Activated naive CD4-positive, alpha-beta T cell treated with anti-CD3 and anti-CD28 coated beads for 36 hours (primary cell): ENCODE measurements at regions not wholly inside any gene's neighbourhood (a gene's known extent, or its start where the extent isn't known, plus 50 kb on each side); places are given as distances from the start of the nearest gene placed in this dataset.

ENCODE experiments used
- CTCF ChIA-PET: fragments of 350-600 bp; sonication (Branson Sonifier 250); formaldehyde crosslinking; loops from one replicate; lab custom pipeline; 2021; ENCODE audit warnings: antibody characterized with exemption; lab: Charles Lee
- DNase-seq: peaks from one replicate; pipeline ENCODE4 v3.0.0-alpha.2; 2020
- H3K27ac Mint-ChIP-seq: one replicate; pipeline ENCODE4 v1.8.0; 2021; ENCODE audit warnings: mild to moderate bottlenecking, mixed read lengths
- H3K27me3 Mint-ChIP-seq: one replicate; pipeline ENCODE4 v1.8.0; 2021; ENCODE audit warnings: low read depth, mixed read lengths
- H3K36me3 Mint-ChIP-seq: one replicate; pipeline ENCODE4 v1.8.0; 2021; ENCODE audit warnings: low read depth, mixed read lengths
- H3K4me1 Mint-ChIP-seq: one replicate; pipeline ENCODE4 v1.8.0; 2021; ENCODE audit warnings: low read depth, mixed read lengths
- H3K4me3 Mint-ChIP-seq: one replicate; pipeline ENCODE4 v1.8.0; 2021; ENCODE audit warnings: mild to moderate bottlenecking, moderate library complexity, mixed read lengths
- H3K9me3 Mint-ChIP-seq: one replicate; pipeline ENCODE4 v1.8.0; 2021; ENCODE audit warnings: mixed read lengths
- intact Hi-C: fragments of 100-400 bp; cut with micrococcal nuclease; formaldehyde crosslinking; loops from one replicate; pipeline ENCODE4 v1.15.1; 2023

GRCh38 chr4:144356941-144357381 is 216.4 kb upstream of the GYPA start:
- H3K4me1 Mint-ChIP-seq = no peaks in the 10 kb centered on the region
- CTCF ChIA-PET = interaction anchor here (1.0 kb wide), 1 partner anchor 17 kb away, joined by 3 read pairs; no protein-coding TSS in a partner anchor
- no peak overlapping the region for H3K4me3 Mint-ChIP-seq
- no peak overlapping the region for H3K27ac Mint-ChIP-seq
- no peaks in the 10 kb centered on the region for H3K36me3 Mint-ChIP-seq
- no peak for DNase-seq
- intact Hi-C loops = loop anchor here (5.0 to 10.0 kb wide), 2 partner anchors 182 to 705 kb away; no protein-coding TSS in a partner anchor
- peaks cover 10% of the 10 kb centered on the region for H3K27me3 Mint-ChIP-seq
- H3K9me3 Mint-ChIP-seq = no peaks in the 10 kb centered on the region

GRCh38 chr4:144357975-144358374 is 217.5 kb upstream of the GYPA start:
- H3K27me3 Mint-ChIP-seq = peaks cover 10% of the 10 kb centered on the region
- H3K4me3 Mint-ChIP-seq = no peak overlapping the region
- DNase-seq = no peak
- H3K4me1 Mint-ChIP-seq = no peaks in the 10 kb centered on the region
- no peak overlapping the region for H3K27ac Mint-ChIP-seq
- CTCF ChIA-PET = interaction anchor here (1.0 kb wide), 1 partner anchor 16 kb away, joined by 3 read pairs; no protein-coding TSS in a partner anchor
- intact Hi-C loops = loop anchor here (5.0 to 10.0 kb wide), 2 partner anchors 183 to 704 kb away; no protein-coding TSS in a partner anchor
- no peaks in the 10 kb centered on the region for H3K36me3 Mint-ChIP-seq
- no peaks in the 10 kb centered on the region for H3K9me3 Mint-ChIP-seq

- CTCF ChIA-PET = no interaction called here
- intact Hi-C loops = no loop called here
Measured at GRCh38 chr4:144360146-144360793, 219.8 kb upstream of the GYPA start.

GRCh38 chr4:144362366-144362765 is 221.8 kb upstream of the GYPA start:
- Mint-ChIP-seq H3K4me1 (no peaks in the 10 kb centered on the region), H3K36me3 (no peaks in the 10 kb centered on the region), H3K27ac (no peak overlapping the region), H3K27me3 (no peaks in the 10 kb centered on the region), H3K4me3 (no peak overlapping the region), H3K9me3 (no peaks in the 10 kb centered on the region)
- DNase-seq = no peak
- intact Hi-C loops = no loop called here
- CTCF ChIA-PET = no interaction called here

More at GRCh38 chr4:144360146-144360793, 219.8 kb upstream of the GYPA start:
- no peaks in the 10 kb centered on the region for H3K36me3 Mint-ChIP-seq
- H3K27ac Mint-ChIP-seq = no peak overlapping the region
- no peak for DNase-seq
- no peaks in the 10 kb centered on the region for H3K4me1 Mint-ChIP-seq
- H3K4me3 Mint-ChIP-seq = no peak overlapping the region
- H3K9me3 Mint-ChIP-seq = no peaks in the 10 kb centered on the region
- peaks cover 7% of the 10 kb centered on the region for H3K27me3 Mint-ChIP-seq

- CTCF ChIA-PET = no interaction called here
- intact Hi-C loops = no loop called here
- H3K27ac Mint-ChIP-seq = no peak overlapping the region
- H3K4me3 Mint-ChIP-seq = no peak overlapping the region
- H3K36me3 Mint-ChIP-seq = no peaks in the 10 kb centered on the region
- no peaks in the 10 kb centered on the region for H3K4me1 Mint-ChIP-seq
- no peaks in the 10 kb centered on the region for H3K27me3 Mint-ChIP-seq
- no peaks in the 10 kb centered on the region for H3K9me3 Mint-ChIP-seq
- no peak for DNase-seq
Measured at GRCh38 chr4:144363890-144364289, 223.4 kb upstream of the GYPA start.

GRCh38 chr4:144366425-144366824 is 225.9 kb upstream of the GYPA start:
- Mint-ChIP-seq H3K27me3 (no peaks in the 10 kb centered on the region), H3K4me1 (no peaks in the 10 kb centered on the region), H3K4me3 (no peak overlapping the region), H3K36me3 (no peaks in the 10 kb centered on the region), H3K9me3 (no peaks in the 10 kb centered on the region), H3K27ac (no peak overlapping the region)
- CTCF ChIA-PET = no interaction called here
- DNase-seq = no peak
- intact Hi-C loops = no loop called here

GRCh38 chr4:144371485-144371884 is 231.0 kb upstream of the GYPA start:
- intact Hi-C loops = no loop called here
- no peaks in the 10 kb centered on the region for H3K36me3 Mint-ChIP-seq
- no peak for DNase-seq
- no peaks in the 10 kb centered on the region for H3K4me1 Mint-ChIP-seq
- H3K4me3 Mint-ChIP-seq = no peak overlapping the region
- H3K27me3 Mint-ChIP-seq = no peaks in the 10 kb centered on the region
- CTCF ChIA-PET = no interaction called here
- no peak overlapping the region for H3K27ac Mint-ChIP-seq
- no peaks in the 10 kb centered on the region for H3K9me3 Mint-ChIP-seq

- intact Hi-C loops = no loop called here
- no peaks in the 10 kb centered on the region for H3K4me1 Mint-ChIP-seq
- no peak overlapping the region for H3K4me3 Mint-ChIP-seq
- no peaks in the 10 kb centered on the region for H3K36me3 Mint-ChIP-seq
- no peak for DNase-seq
- CTCF ChIA-PET = no interaction called here
- no peaks in the 10 kb centered on the region for H3K9me3 Mint-ChIP-seq
- no peaks in the 10 kb centered on the region for H3K27me3 Mint-ChIP-seq
- H3K27ac Mint-ChIP-seq = no peak overlapping the region
Measured at GRCh38 chr4:144374065-144374464, 233.5 kb upstream of the GYPA start.

GRCh38 chr4:144376866-144377265 is 236.3 kb upstream of the GYPA start:
- intact Hi-C loops = no loop called here
- CTCF ChIA-PET = interaction anchor here (0.6 kb wide), 1 partner anchor 173 kb away, joined by 5 read pairs; no protein-coding TSS in a partner anchor
- Mint-ChIP-seq H3K36me3 (no peaks in the 10 kb centered on the region), H3K27me3 (peaks cover 3% of the 10 kb centered on the region), H3K9me3 (no peaks in the 10 kb centered on the region), H3K4me1 (no peaks in the 10 kb centered on the region), H3K4me3 (no peak overlapping the region), H3K27ac (no peak overlapping the region)
- DNase-seq = no peak

- Mint-ChIP-seq H3K4me1 (no peaks in the 10 kb centered on the region), H3K36me3 (no peaks in the 10 kb centered on the region), H3K9me3 (peaks cover 10% of the 10 kb centered on the region), H3K4me3 (no peak overlapping the region), H3K27ac (no peak overlapping the region), H3K27me3 (peaks cover 3% of the 10 kb centered on the region)
- intact Hi-C loops = no loop called here
- DNase-seq = no peak
- CTCF ChIA-PET = interaction anchor here (0.8 kb wide), 1 partner anchor 206 kb away, joined by 4 read pairs; no protein-coding TSS in a partner anchor
Measured at GRCh38 chr4:144384408-144384807, 243.9 kb upstream of the GYPA start.

- DNase-seq = no peak
- Mint-ChIP-seq H3K9me3 (peaks cover 5% of the 10 kb centered on the region), H3K4me1 (no peaks in the 10 kb centered on the region), H3K27me3 (no peaks in the 10 kb centered on the region), H3K27ac (no peak overlapping the region), H3K4me3 (no peak overlapping the region), H3K36me3 (no peaks in the 10 kb centered on the region)
- intact Hi-C loops = no loop called here
- CTCF ChIA-PET = no interaction called here
Measured at GRCh38 chr4:144399927-144400326, 246.0 kb upstream of the HHIP start.

- H3K27ac Mint-ChIP-seq = no peak overlapping the region
- CTCF ChIA-PET = no interaction called here
- intact Hi-C loops = no loop called here
Measured at GRCh38 chr4:144402176-144402575, 243.8 kb upstream of the HHIP start.

GRCh38 chr4:144402999-144403398 is 243.0 kb upstream of the HHIP start:
- CTCF ChIA-PET = no interaction called here
- H3K27ac Mint-ChIP-seq = no peak overlapping the region
- H3K4me3 Mint-ChIP-seq = no peak overlapping the region
- H3K27me3 Mint-ChIP-seq = no peaks in the 10 kb centered on the region
- DNase-seq = no peak
- no peaks in the 10 kb centered on the region for H3K36me3 Mint-ChIP-seq
- intact Hi-C loops = no loop called here
- no peaks in the 10 kb centered on the region for H3K4me1 Mint-ChIP-seq
- H3K9me3 Mint-ChIP-seq = no peaks in the 10 kb centered on the region

More at GRCh38 chr4:144402176-144402575, 243.8 kb upstream of the HHIP start:
- no peaks in the 10 kb centered on the region for H3K27me3 Mint-ChIP-seq
- DNase-seq = no peak
- H3K9me3 Mint-ChIP-seq = peaks cover 2% of the 10 kb centered on the region
- no peaks in the 10 kb centered on the region for H3K4me1 Mint-ChIP-seq
- no peaks in the 10 kb centered on the region for H3K36me3 Mint-ChIP-seq
- H3K4me3 Mint-ChIP-seq = no peak overlapping the region
